Suppressor macrophage treated with lipopolysaccharide for 1 hour (primary cell): ENCODE measurements at regions not wholly inside any gene's neighbourhood (a gene's known extent, or its start where the extent isn't known, plus 50 kb on each side); places are given as distances from the start of the nearest gene placed in this dataset.

Source experiments
- DNase-seq, 3 donors: peaks; one replicate each; pipeline ENCODE4 v3.0.0-alpha.2; 2020 to 2022

- DNase-seq, result no peak
These were observed 135.2 kb upstream of the C14orf180 start for GRCh38 chr14:104444159-104445030.

- DNase-seq, result no peak
These were observed 134.5 kb upstream of the C14orf180 start for GRCh38 chr14:104445086-104445485.

- DNase-seq, result no peak
These were observed 133.7 kb upstream of the C14orf180 start for GRCh38 chr14:104445832-104446381.

DNA sequence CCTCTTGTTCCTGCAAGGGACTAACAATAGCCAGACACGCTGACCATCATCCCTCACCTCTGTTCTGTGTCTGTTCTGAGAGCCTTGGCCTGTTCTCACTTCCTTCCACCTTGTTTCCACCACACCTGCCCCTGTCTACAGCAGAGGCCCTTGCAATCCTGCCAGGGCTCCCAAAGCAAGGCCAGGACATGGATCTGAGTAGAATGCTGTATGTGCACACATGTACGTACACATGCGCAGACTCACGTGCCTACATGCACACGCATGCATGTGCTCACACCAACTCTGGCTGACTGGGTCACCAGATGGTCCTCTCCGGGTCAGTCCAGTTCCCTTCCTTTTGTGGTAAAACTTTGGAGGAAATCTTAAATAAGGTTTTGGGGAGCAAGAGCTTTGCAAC lies 133.0 kb upstream of the C14orf180 start:
- DNase-seq, result no peak

- no peak for DNase-seq
These were observed 131.8 kb upstream of the C14orf180 start for GRCh38 chr14:104447750-104448149.

DNA sequence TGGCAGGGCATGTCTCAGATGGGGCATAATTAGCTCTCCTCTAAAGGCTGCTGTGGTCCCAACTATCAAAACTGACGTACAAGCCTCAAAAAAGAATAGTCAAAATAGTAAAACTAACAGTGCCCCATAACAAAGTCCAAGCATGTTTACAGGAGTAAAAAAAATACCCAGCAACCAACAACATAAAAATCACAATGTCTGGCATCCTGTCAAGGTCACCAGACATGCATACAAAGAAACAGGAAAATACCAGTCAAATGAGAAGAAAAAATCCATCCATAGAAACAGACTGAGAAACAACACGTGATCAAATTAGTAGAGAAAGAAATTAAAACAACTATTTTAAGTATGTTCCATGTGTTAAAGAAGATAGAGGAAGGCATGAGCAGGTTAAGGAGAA lies 131.2 kb upstream of the C14orf180 start:
- DNase-seq, result no peak

DNA sequence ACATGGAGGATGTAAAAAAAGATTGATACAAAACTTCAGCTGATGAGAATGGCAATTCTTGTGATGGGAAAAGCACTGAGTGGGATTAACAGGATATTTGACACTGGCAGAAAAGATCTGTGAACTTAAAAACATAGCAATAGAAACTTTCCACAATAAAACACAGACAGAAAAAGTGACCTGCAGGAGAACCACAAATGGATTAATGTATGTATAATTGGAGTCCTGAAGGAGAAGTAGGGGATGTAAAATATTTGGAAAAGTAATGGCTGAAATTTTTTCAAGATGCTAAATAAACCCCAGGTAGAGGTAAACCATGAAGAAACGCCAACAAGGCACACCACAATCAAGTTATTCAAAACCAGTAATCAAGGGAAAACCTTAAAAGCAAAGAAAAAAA lies 130.8 kb upstream of the C14orf180 start:
- DNase-seq, result no peak

GRCh38 chr14:104450811-104451401 lies 128.7 kb upstream of the C14orf180 start:
- DNase-seq, result no peak

DNA sequence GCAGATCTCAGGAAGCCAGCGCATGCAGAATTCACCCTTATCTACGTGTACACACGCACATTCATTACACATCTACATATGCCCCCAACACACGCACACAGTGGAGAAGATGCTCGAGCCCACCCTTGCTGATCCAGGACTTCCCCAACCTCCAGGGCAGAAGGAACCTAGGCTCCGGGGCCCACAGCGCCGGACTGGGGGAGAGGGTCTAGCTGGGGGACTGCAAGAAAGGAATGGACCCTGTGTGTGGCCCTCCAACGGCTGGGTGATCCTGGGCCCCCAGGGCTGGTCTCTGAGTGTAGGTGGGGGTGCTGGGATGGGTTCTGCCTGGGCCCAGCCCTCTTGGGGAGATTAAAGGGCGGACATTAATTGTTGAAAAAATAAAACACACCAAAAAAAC lies 128.1 kb upstream of the C14orf180 start:
- no peak for DNase-seq

GRCh38 chr14:104458845-104459244 lies 120.7 kb upstream of the C14orf180 start:
- no peak for DNase-seq

DNA sequence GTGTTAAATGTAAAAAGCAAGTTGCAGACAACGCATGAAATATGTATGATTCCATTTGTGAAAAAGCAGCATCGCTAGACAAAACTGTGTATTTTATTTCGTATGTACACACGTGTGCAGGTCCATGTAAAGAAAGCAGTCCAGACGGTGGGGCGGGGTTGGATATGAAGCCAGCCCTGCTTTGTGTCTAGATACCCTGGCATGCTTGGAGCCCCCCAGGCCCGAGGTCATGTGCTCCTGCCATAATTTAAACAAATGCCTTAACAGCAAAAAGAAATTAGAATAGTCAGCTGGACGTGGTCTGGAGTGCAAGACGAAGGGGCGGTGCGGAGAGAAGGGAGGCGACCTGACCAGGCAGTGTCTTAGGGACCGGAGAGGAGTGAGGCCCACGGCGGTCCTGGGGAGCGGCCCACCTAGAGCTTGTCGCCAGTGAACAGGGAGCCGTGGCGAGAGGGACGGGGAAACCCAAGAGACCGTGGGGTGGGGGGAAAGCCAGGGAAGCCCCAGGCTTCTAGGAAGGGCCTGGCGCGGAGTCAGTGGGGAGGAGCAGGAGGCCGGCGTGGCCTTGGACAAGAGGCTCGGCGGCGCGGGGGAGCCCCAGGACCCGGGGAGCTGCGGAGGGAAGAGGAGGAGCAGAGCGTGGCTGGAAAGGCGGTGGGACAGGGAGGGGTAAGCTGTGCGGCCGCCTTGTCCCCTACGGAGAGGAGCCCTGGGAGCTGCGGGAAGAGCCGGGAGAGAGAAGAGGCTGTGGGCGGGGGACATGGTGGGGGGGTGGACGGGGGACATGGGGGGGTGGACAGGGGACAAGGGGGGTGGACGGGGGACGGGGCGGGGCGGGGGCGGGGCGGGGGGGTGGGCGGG lies 118.5 kb upstream of the C14orf180 start:
- DNase-seq, result peak in 2 of 3 donors; percentile 13 to 39

- DNase-seq, result no peak
These were observed 117.7 kb upstream of the C14orf180 start for GRCh38 chr14:104461676-104462449.

GRCh38 chr14:104462651-104463630 lies 116.6 kb upstream of the C14orf180 start:
- no peak for DNase-seq

DNA sequence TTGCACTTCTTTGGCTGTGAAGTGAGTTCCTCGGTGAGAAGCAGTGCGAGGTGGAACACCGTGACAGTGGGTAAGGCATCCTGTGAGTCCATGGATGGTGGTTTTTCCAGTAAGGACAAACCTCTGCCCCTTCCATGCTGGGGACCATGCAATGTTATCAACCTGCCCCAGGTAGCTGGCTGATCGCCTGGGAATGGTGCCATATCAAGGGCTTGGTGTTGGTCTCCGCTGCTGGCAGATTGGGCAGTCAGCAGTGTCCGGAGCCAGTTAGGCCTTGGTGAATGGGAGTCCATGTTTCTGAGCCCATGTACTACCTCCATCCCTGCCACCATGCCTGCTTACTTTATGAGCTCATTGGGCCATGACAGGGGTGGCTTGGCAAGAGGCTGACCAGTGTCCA lies 114.7 kb upstream of the C14orf180 start:
- no peak for DNase-seq

- no peak for DNase-seq
These were observed 113.8 kb upstream of the C14orf180 start for GRCh38 chr14:104465482-104466390.

GRCh38 chr14:104467236-104467635 lies 112.3 kb upstream of the C14orf180 start:
- no peak for DNase-seq

GRCh38 chr14:104467641-104468040 lies 111.9 kb upstream of the C14orf180 start:
- no peak for DNase-seq

DNA sequence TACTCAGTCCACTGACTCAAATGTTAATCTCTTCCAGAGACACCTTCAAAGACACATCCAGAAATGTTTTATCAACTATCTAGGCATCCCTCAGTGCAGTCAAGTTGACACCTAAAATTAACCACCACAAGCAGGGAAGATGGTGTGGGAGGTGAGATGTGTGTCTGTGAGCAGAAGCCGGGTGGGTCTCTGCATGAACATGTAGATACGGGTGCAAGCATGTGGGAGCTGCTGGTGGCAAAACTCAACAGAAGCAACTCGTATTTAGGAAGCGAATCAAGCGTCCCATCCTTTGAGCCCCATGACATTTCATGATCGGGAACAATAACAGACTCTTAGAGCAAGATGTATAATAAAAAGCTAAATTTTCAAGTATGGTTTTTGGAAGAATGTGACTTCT lies 110.0 kb upstream of the C14orf180 start:
- DNase-seq, result no peak

GRCh38 chr14:104470588-104470987 lies 109.0 kb upstream of the C14orf180 start:
- DNase-seq, result no peak

- no peak for DNase-seq
These were observed 108.5 kb upstream of the C14orf180 start for GRCh38 chr14:104471114-104471513.
